NT2/D1 (cell line): ENCODE measurements at regions not wholly inside any gene's neighbourhood (a gene's known extent, or its start where the extent isn't known, plus 50 kb on each side); places are given as distances from the start of the nearest gene placed in this dataset.

ENCODE experiments used
- SUZ12 ChIP-seq: IDR thresholded peaks from 2 replicates; pipeline ENCODE4 v1.6.1; 2011; ENCODE audit not compliant: insufficient read length, insufficient read depth; ENCODE audit errors: extremely low read depth
- YY1 ChIP-seq: IDR thresholded peaks from 2 replicates; pipeline ENCODE4 v1.6.1; 2011; ENCODE audit not compliant: insufficient read length, insufficient read depth
- ZNF274 ChIP-seq: IDR thresholded peaks from 2 replicates; pipeline ENCODE4 v1.6.1; 2011; ENCODE audit warnings: mild to moderate bottlenecking, low read depth, low read length

- TF ChIP-seq SUZ12 (no peak), YY1 (no peak), ZNF274 (no peak)
These were observed 128.2 kb upstream of the HAND1 start for GRCh38 chr5:154606246-154606645.
